Esophagus muscularis mucosa (tissue), 4 donors: ENCODE measurements at regions not wholly inside any gene's neighbourhood (a gene's known extent, or its start where the extent isn't known, plus 50 kb on each side); places are given as distances from the start of the nearest gene placed in this dataset.

Experiments used
- CTCF ChIP-seq, 3 experiments: fragments of 200-600 bp in 2 of 3; fragments of 450-650 bp in 1 of 3; sonication (generic) in 2 of 3; IDR thresholded peaks; one replicate each; pipeline ENCODE4 v1.5.1; 2017 to 2019; ENCODE audit warnings: antibody characterized with exemption in 3 of 3, mild to moderate bottlenecking in 2 of 3, moderate library complexity in 1 of 3
- EP300 ChIP-seq: sonication (generic); formaldehyde crosslinking; IDR thresholded peaks from one replicate; pipeline ENCODE4 v1.6.1; 2017; ENCODE audit warnings: antibody characterized with exemption
- POLR2A ChIP-seq: fragments of 450-650 bp; IDR thresholded peaks from one replicate; pipeline ENCODE4 v1.6.1; 2017; ENCODE audit warnings: antibody characterized with exemption, moderate library complexity, mild to moderate bottlenecking, low read depth
- POLR2AphosphoS5 ChIP-seq, 2 donors: sonication (generic); formaldehyde crosslinking; IDR thresholded peaks; one replicate each; pipeline ENCODE4 v1.6.1; 2017; ENCODE audit warnings: antibody characterized with exemption in 2 of 2

DNA sequence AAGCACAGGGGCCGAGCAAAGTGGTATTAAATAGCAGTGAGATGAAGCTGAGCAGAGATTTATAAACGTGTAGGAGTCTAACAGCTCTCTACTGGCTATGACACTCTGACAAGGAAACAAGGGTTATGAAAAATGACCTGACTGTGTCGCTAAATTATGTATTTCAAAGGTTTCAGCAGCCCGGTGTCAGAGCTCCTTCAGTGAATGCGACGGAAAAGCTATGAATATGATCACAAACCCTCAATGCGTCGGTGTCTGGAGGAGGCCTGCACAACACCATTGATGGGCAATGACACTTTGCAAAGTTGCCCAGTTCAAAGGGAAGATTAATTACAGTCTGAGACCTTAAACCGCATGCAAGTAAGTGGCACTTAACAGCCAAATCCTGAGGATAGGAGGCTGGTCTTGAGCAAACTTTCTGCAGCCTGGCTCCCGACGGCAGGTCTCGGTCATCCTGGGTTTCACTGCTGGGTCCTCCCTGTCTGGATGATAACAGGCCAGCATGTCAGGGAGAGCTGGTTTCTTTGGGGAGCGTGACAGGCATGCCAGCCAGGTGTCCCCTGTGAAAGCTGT is 615.1 kb upstream of the SALL3 start:
- TF ChIP-seq CTCF (IDR thresholded peaks at IDR 0.05) (no peak), POLR2A (no peak), EP300 (no peak), POLR2AphosphoS5 (IDR thresholded peaks at IDR 0.05) (no peak)
